ENCODE measurements at regions not wholly inside any gene's neighbourhood (a gene's known extent, or its start where the extent isn't known, plus 50 kb on each side); places are given as distances from the start of the nearest gene placed in this dataset.
A peak's percentile ranks its signal among the peaks of the same experiment; 100 is the strongest.

DNA sequence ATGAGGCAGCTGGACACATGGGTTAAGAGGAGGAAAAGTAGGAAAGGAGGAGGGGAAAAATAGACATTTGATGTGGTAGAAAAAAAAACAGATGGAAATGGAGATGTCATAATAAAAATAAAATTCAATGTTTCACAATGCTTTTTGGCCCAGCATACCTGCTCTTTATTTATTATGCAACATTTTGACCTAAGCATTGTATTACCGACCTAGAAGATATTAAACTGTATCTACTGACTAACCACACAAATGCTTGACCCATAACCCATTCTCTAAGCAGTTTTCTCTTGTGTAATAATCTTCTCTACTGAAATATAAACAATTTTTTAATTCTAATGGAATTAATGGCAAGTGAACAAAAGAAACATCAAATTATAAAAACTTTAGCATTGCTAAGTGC is 362.3 kb downstream of the FBXO15 start:
- no peak for DNase-seq

DNA sequence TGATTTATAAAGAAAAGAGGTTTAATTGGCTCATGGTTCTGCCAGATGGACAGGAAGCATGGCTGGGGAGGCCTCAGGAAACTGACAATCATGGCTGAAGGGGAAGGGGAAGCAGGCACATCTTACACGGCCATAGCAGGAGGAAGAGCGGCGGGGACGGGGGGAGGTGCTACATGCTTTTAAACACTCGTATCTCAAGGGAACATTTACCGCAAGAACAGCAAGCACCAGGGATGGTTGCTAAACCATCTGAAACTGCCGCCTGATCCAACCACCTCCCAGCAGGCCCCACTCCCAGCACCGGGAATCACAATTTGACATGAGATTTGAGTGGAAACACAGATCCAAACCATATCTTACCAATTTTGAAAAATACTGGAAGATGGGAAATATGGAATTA is 362.8 kb downstream of the FBXO15 start:
- no peak for DNase-seq

GRCh38 chr18:73782405-73782804 is 365.2 kb downstream of the FBXO15 start:
- DNase-seq: no peak

DNA sequence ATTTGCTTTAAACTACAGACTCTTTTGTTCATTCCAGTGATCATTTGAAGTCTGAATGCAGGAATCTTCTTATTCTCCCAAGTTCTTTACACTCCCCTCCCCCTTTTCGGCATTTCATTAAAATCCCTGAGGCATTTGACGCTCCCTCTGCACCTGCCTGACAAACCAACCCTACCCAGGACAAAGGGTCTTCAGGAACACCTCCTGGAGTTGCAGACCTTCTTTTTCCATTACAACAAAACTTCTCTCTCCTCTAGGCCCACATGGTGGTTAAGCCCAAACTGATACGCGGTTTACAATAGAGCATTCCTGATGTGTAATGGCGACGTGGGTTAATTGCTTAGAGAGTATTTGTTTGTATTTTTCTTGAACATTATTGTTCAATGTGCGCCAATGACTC is 367.4 kb downstream of the FBXO15 start:
- DNase-seq: no peak

- no peak for DNase-seq
Observed at GRCh38 chr18:73778032-73778359, 369.6 kb downstream of the FBXO15 start.

GRCh38 chr18:73777356-73778031 is 370.1 kb downstream of the FBXO15 start:
- DNase-seq: no peak

- DNase-seq: peak; percentile 57
Observed at GRCh38 chr18:73774811-73775509, 372.7 kb downstream of the FBXO15 start.

DNA sequence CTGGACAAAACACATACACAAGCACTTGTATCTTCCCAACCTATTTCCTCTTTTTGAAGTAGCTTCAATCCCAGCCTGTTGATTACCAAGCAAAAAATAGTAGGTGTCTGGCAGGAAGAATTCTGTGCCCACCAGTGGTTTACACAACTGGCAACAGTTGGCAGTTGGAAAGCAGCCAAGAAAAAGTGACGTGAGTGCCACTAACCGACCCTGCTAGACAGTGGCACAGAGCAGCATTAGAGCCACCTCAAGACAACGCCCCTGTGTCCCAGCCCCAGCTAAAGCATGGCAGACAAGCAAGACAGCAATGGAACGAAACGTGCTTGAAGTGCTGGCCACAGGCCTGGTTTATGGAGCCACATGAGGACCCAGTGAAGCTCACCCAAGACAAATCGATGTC is 379.6 kb downstream of the FBXO15 start:
- DNase-seq: peak; percentile 9

DNA sequence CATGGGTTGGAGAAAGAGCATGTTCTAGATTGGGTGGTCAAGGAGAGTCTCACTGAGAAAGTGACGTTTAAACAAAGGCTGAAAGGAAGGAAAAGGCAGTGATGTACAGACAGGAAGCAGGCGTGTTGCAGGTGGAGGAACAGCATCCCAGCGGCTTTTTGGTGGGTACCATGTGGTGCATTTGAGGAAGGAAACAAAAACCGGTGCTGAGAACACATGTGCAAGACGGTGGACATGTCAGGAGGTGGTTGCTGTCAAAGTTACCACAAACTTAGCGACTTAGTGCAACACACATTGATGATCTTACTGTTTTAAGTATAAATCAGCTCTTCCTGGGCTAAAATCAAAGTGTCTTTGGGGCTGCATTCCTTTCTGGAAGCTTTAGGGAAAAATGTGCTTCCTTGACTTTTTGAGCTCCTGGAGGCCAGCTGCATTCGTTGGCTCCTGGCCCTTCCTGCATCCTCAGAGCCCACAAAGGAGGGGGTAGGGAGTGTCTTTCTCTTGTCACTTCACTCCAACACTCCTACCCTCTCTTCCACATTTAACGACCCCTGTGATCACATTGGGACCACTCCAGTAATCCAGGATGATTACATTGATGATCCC is 380.6 kb downstream of the FBXO15 start:
- DNase-seq: peak; percentile 9

DNA sequence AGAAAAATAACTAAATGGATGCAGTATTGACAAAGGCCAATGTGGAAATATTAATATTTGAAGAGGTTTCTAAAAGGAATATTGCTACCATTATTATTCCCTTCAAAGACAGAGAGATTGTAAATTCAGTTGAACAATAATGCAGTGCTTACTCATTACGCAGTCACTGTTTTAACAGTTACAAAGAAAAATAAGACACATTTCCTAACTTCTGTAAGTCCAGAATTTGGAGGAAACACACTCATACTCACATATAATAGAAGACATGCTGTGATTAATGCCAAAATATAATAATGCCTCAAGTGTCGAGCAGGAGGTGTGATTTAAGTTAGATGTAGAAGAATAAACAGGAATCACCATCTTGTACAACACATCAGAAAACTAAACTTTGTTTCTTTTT is 389.2 kb downstream of the FBXO15 start:
- no peak for DNase-seq

GRCh38 chr18:73756256-73757091 is 391.2 kb downstream of the FBXO15 start:
- DNase-seq: no peak

GRCh38 chr18:73752965-73753364 is 394.7 kb downstream of the FBXO15 start:
- DNase-seq: no peak

DNA sequence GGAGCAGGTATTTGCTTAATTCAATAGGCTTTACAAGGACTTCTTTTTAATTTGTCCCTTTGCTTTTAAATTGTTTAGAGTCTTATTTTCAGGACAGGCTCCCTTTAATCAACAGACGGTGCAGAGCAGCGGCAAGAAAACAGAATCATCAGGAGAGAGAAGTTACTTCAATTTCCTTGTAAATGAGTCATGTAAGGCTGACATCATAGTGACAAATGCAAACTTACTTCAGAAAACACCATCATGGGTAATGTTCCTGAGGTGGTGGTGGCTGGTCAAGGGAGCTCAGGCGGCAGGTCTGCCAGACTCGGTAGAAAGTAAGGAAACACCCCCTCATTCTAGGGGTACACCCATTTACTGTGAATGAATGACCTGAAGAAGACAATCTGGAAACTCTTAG is 395.1 kb downstream of the FBXO15 start:
- no peak for DNase-seq

GRCh38 chr18:73750052-73750451 is 397.6 kb downstream of the FBXO15 start:
- DNase-seq: no peak

DNA sequence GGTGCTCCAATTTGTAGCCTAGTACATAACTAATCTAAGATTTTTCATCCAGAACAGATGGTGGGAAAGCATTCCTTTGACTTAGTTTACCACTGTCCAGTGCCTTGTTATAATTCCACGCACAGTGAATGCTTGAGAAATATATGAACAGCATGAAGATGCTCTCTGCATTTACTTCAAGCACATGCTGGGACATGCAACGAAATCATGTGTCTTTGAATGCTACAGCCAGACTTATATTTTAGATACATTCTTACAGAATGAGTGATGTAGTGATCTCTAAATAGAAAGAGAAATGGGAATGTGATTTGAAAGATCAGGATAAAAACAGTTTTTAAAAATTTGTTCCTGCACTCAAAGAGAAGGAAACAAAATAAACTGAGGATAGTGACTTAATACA is 398.3 kb downstream of the FBXO15 start:
- no peak for DNase-seq

DNA sequence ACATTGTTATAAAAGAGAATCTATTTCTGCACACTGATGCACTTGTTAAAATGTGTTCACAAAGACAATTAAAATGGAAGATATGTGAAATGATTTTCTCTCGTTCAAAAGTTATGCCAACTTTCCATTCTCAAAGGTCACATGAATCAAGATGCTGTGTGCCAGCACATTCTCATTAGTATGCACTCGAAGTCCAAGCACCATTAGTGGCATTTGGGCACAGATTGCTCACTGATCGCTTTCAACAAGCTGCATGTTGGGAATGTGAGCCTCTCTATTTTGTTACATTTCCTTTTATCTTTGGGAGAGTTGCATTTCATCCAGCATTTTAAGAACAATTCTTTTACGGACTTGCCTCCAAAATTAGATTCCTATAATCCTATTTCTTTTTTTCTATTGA is 398.9 kb downstream of the FBXO15 start:
- no peak for DNase-seq

GRCh38 chr18:73746101-73746500 is 401.5 kb downstream of the FBXO15 start:
- no peak for DNase-seq

GRCh38 chr18:73742957-73743356 is 404.7 kb downstream of the FBXO15 start:
- DNase-seq: no peak

DNA sequence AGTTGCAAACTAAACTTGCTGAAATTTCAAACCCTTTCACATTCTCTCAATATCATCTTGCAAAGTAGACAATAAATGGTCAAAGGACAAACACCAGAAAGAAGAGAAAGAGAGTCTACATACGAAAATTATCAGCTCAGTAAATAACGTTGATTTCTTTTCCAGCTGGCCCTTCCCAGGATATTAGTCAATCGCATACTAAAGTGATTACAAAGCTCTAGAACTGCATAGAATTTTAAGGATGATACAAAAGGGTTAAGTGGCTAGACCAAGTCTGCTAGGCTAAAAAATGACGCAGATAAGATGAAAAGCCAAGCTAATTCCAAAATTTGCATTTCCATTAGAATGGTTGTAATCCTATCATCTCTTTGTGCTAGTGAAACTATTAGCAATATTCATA is 405.7 kb downstream of the FBXO15 start:
- no peak for DNase-seq

DNA sequence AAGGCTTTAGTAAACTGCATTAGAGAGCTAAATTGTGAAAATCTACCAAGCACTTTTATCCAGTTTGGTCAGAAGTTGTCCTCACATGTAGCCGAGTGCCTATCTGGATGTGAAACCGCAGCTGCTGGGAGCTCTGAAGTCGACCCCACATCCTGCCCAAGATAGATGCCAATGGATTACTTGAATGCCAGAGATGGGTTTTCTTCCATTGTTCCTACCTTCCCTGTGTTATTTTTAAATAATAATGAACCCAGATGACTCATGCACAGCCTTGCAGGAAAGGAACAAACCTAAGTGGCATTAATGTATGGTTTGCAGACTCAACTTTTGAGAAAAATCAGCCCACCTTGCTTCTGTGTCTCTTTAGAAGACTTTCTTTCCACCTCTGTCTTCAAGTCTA is 408.5 kb downstream of the FBXO15 start:
- no peak for DNase-seq

GRCh38 chr18:73737990-73738389 is 409.6 kb downstream of the FBXO15 start:
- DNase-seq: no peak

- no peak for DNase-seq
Observed at GRCh38 chr18:73735836-73736235, 411.8 kb downstream of the FBXO15 start.

DNA sequence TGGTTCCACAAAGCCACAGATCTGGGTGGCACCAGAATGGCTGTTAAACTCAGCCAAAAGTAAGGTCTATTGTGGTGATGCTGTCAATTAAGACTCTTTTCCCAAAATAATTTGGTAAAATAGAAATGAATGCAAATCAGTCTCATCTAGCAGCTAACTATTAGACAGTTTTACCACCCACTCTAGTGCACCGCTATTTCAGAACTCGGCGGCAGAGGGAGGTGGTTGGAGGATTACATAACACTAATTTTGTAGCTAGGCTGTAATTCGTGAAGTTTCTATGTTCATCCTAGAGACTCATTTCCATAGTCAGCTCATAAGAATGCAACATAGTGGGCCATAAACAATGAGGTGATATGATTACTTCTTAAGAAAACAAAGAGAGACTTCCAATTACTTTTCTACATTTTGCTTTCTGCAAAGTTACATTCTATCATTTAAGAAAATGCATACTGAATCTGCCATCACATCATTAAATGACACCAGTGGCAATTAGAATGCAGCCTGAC is 413.8 kb downstream of the FBXO15 start:
- no peak for DNase-seq
